ENCODE measurements at regions not wholly inside any gene's neighbourhood (a gene's known extent, or its start where the extent isn't known, plus 50 kb on each side); places are given as distances from the start of the nearest gene placed in this dataset.

GRCh38 chr9:107628444-107628843 is 138.9 kb upstream of the KLF4 start:
- no peak for DNase-seq (ENCODE audit: low read depth in 2 of 2)

GRCh38 chr9:107627781-107628180 is 138.2 kb upstream of the KLF4 start:
- DNase-seq (ENCODE audit: low read depth in 2 of 2): no peak

GRCh38 chr9:107626118-107626517 is 136.5 kb upstream of the KLF4 start:
- no peak for DNase-seq (ENCODE audit: low read depth in 2 of 2)

- no peak for DNase-seq (ENCODE audit: low read depth in 2 of 2)
Observed at GRCh38 chr9:107625383-107625984, 135.9 kb upstream of the KLF4 start.

GRCh38 chr9:107624234-107624948 is 134.8 kb upstream of the KLF4 start:
- no peak for DNase-seq (ENCODE audit: low read depth in 2 of 2)

- DNase-seq (ENCODE audit: low read depth in 2 of 2): no peak
Observed at GRCh38 chr9:107621436-107621835, 131.9 kb upstream of the KLF4 start.

- no peak for DNase-seq (ENCODE audit: low read depth in 2 of 2)
Observed at GRCh38 chr9:107620801-107621200, 131.2 kb upstream of the KLF4 start.

- no peak for DNase-seq (ENCODE audit: low read depth in 2 of 2)
Observed at GRCh38 chr9:107620236-107620635, 130.7 kb upstream of the KLF4 start.

- no peak for DNase-seq (ENCODE audit: low read depth in 2 of 2)
Observed at GRCh38 chr9:107615321-107615720, 125.8 kb upstream of the KLF4 start.

GRCh38 chr9:107614765-107615164 is 125.2 kb upstream of the KLF4 start:
- no peak for DNase-seq (ENCODE audit: low read depth in 2 of 2)

GRCh38 chr9:107613321-107613720 is 123.8 kb upstream of the KLF4 start:
- no peak for DNase-seq (ENCODE audit: low read depth in 2 of 2)

- no peak for DNase-seq (ENCODE audit: low read depth in 2 of 2)
Observed at GRCh38 chr9:107612136-107612535, 122.6 kb upstream of the KLF4 start.

GRCh38 chr9:107609547-107609946 is 120.0 kb upstream of the KLF4 start:
- DNase-seq (ENCODE audit: low read depth in 2 of 2): no peak

- DNase-seq (ENCODE audit: low read depth in 2 of 2): no peak
Observed at GRCh38 chr9:107606149-107606790, 116.7 kb upstream of the KLF4 start.

- no peak for DNase-seq (ENCODE audit: low read depth in 2 of 2)
Observed at GRCh38 chr9:107605041-107605440, 115.5 kb upstream of the KLF4 start.

GRCh38 chr9:107603281-107603680 is 113.7 kb upstream of the KLF4 start:
- no peak for DNase-seq (ENCODE audit: low read depth in 2 of 2)

GRCh38 chr9:107600060-107600573 is 110.5 kb upstream of the KLF4 start:
- DNase-seq (ENCODE audit: low read depth in 2 of 2): no peak

GRCh38 chr9:107597743-107598217 is 108.2 kb upstream of the KLF4 start:
- no peak for DNase-seq (ENCODE audit: low read depth in 2 of 2)

- no peak for DNase-seq (ENCODE audit: low read depth in 2 of 2)
Observed at GRCh38 chr9:107594908-107595530, 105.5 kb upstream of the KLF4 start.

GRCh38 chr9:107593224-107593870 is 103.8 kb upstream of the KLF4 start:
- no peak for DNase-seq (ENCODE audit: low read depth in 2 of 2)

GRCh38 chr9:107592424-107592823 is 102.9 kb upstream of the KLF4 start:
- DNase-seq (ENCODE audit: low read depth in 2 of 2): no peak

- DNase-seq (ENCODE audit: low read depth in 2 of 2): no peak
Observed at GRCh38 chr9:107591781-107592180, 102.2 kb upstream of the KLF4 start.
